GM18861 (cell line): ENCODE measurements at regions not wholly inside any gene's neighbourhood (a gene's known extent, or its start where the extent isn't known, plus 50 kb on each side); places are given as distances from the start of the nearest gene placed in this dataset.

Source experiments
- ATAC-seq: cut with Tn5 transposase; IDR thresholded peaks from one replicate; pipeline ENCODE4 v1.9.1; 2021; ENCODE audit not compliant: unreplicated experiment

GRCh38 chr10:4046712-4047354 is 261.8 kb upstream of the KLF6 start:
- no peak for ATAC-seq

- peak; percentile 69 for ATAC-seq
Measured at GRCh38 chr10:4046030-4046429, 261.0 kb upstream of the KLF6 start.

GRCh38 chr10:4043897-4044665 is 259.1 kb upstream of the KLF6 start:
- ATAC-seq = no peak

- ATAC-seq = no peak
Measured at GRCh38 chr10:4041635-4042034, 256.6 kb upstream of the KLF6 start.

GRCh38 chr10:4038000-4038399 is 253.0 kb upstream of the KLF6 start:
- no peak for ATAC-seq

GRCh38 chr10:4035599-4035945 is 250.6 kb upstream of the KLF6 start:
- ATAC-seq = no peak

GRCh38 chr10:4034907-4035598 is 250.0 kb upstream of the KLF6 start:
- no peak for ATAC-seq

GRCh38 chr10:4033341-4033896 is 248.4 kb upstream of the KLF6 start:
- peak; percentile 94 for ATAC-seq

- no peak for ATAC-seq
Measured at GRCh38 chr10:4029866-4030265, 244.9 kb upstream of the KLF6 start.

- ATAC-seq = no peak
Measured at GRCh38 chr10:4028854-4029583, 244.0 kb upstream of the KLF6 start.

GRCh38 chr10:4028027-4028471 is 243.0 kb upstream of the KLF6 start:
- ATAC-seq = no peak

GRCh38 chr10:4025339-4025738 is 240.3 kb upstream of the KLF6 start:
- ATAC-seq = no peak

GRCh38 chr10:4024516-4025245 is 239.7 kb upstream of the KLF6 start:
- ATAC-seq = no peak

- no peak for ATAC-seq
Measured at GRCh38 chr10:4024027-4024426, 239.0 kb upstream of the KLF6 start.

- ATAC-seq = no peak
Measured at GRCh38 chr10:4022473-4022872, 237.5 kb upstream of the KLF6 start.

- no peak for ATAC-seq
Measured at GRCh38 chr10:4020631-4021030, 235.6 kb upstream of the KLF6 start.

- no peak for ATAC-seq
Measured at GRCh38 chr10:4018054-4018511, 233.1 kb upstream of the KLF6 start.

- no peak for ATAC-seq
Measured at GRCh38 chr10:4017336-4017735, 232.3 kb upstream of the KLF6 start.

GRCh38 chr10:4016214-4016740 is 231.3 kb upstream of the KLF6 start:
- no peak for ATAC-seq

GRCh38 chr10:4013651-4014121 is 228.7 kb upstream of the KLF6 start:
- ATAC-seq = no peak
